ENCODE measurements at regions not wholly inside any gene's neighbourhood (a gene's known extent, or its start where the extent isn't known, plus 50 kb on each side); places are given as distances from the start of the nearest gene placed in this dataset.

- H3K27ac ChIP-seq (ENCODE audit: low read depth, low read length): no peak overlapping the region
- no peak overlapping the region for H3K4me3 ChIP-seq (ENCODE audit: low read length)
- Mint-ChIP-seq H3K27ac (no peak overlapping the region), H3K4me3 (no peak overlapping the region), H3K36me3 (ENCODE audit: low read depth) (no peaks in the 10 kb centered on the region), H3K27me3 (ENCODE audit: insufficient read depth) (no peaks in the 10 kb centered on the region), H3K9me3 (peaks cover 32% of the 10 kb centered on the region), H3K4me1 (peaks cover 1% of the 10 kb centered on the region)
- no peak overlapping the region for H3K9ac ChIP-seq (ENCODE audit: extremely low read depth, low read length, poor library complexity, severe bottlenecking)
- no peaks in the 10 kb centered on the region for H3K4me1 ChIP-seq (ENCODE audit: control insufficient read depth, insufficient read depth, low read length)
- WGBS, 2 experiments (ENCODE audit: insufficient coverage in 1 of 2, insufficient read length in 1 of 2): 93 to 94% methylated on average over 2 to 5 of the region's 5 CpGs
- DNase-seq: no peak
- peaks cover 43% of the 10 kb centered on the region for H3K9me3 ChIP-seq (ENCODE audit: control insufficient read depth, low read length)
- no peaks in the 10 kb centered on the region for H3K27me3 ChIP-seq (ENCODE audit: control insufficient read depth, insufficient read depth, low read length, poor library complexity, severe bottlenecking)
- TF ChIP-seq CTCF (conservative IDR thresholded peaks at IDR 0.05): no peak
- no peaks in the 10 kb centered on the region for H3K36me3 ChIP-seq (ENCODE audit: control insufficient read depth, insufficient read depth, low read length)
Observed at GRCh38 chr13:36763126-36763722, 55.8 kb upstream of the RFXAP start.

GRCh38 chr13:36764536-36764935 is 54.5 kb upstream of the RFXAP start:
- H3K4me1 Mint-ChIP-seq: peaks cover 1% of the 10 kb centered on the region
- no peaks in the 10 kb centered on the region for H3K27me3 Mint-ChIP-seq (ENCODE audit: insufficient read depth)
- H3K4me3 Mint-ChIP-seq: no peak overlapping the region
- Histone ChIP-seq H3K4me3 (ENCODE audit: low read length) (no peak overlapping the region), H3K4me1 (ENCODE audit: control insufficient read depth, insufficient read depth, low read length) (no peaks in the 10 kb centered on the region), H3K27ac (ENCODE audit: low read depth, low read length) (no peak overlapping the region), H3K9me3 (ENCODE audit: control insufficient read depth, low read length) (peaks cover 43% of the 10 kb centered on the region), H3K9ac (ENCODE audit: extremely low read depth, low read length, poor library complexity, severe bottlenecking) (no peak overlapping the region), H3K36me3 (ENCODE audit: control insufficient read depth, insufficient read depth, low read length) (no peaks in the 10 kb centered on the region), H3K27me3 (ENCODE audit: control insufficient read depth, insufficient read depth, low read length, poor library complexity, severe bottlenecking) (no peaks in the 10 kb centered on the region)
- DNase-seq: no peak
- TF ChIP-seq CTCF (conservative IDR thresholded peaks at IDR 0.05): no peak
- WGBS, 2 experiments (ENCODE audit: insufficient coverage in 1 of 2, insufficient read length in 1 of 2): 93% methylated on average over 3 of the region's 3 CpGs; no CpG with 5 or more reads in 1 of the 2 experiments
- no peaks in the 10 kb centered on the region for H3K36me3 Mint-ChIP-seq (ENCODE audit: low read depth)
- peaks cover 35% of the 10 kb centered on the region for H3K9me3 Mint-ChIP-seq
- no peak overlapping the region for H3K27ac Mint-ChIP-seq

GRCh38 chr13:36764957-36765356 is 54.1 kb upstream of the RFXAP start:
- no peak overlapping the region for H3K4me3 Mint-ChIP-seq
- no peak for DNase-seq
- Histone ChIP-seq H3K27ac (ENCODE audit: low read depth, low read length) (no peak overlapping the region), H3K36me3 (ENCODE audit: control insufficient read depth, insufficient read depth, low read length) (no peaks in the 10 kb centered on the region), H3K27me3 (ENCODE audit: control insufficient read depth, insufficient read depth, low read length, poor library complexity, severe bottlenecking) (no peaks in the 10 kb centered on the region), H3K4me1 (ENCODE audit: control insufficient read depth, insufficient read depth, low read length) (no peaks in the 10 kb centered on the region), H3K9ac (ENCODE audit: extremely low read depth, low read length, poor library complexity, severe bottlenecking) (no peak overlapping the region), H3K9me3 (ENCODE audit: control insufficient read depth, low read length) (peaks cover 43% of the 10 kb centered on the region), H3K4me3 (ENCODE audit: low read length) (no peak overlapping the region)
- peaks cover 1% of the 10 kb centered on the region for H3K4me1 Mint-ChIP-seq
- no peaks in the 10 kb centered on the region for H3K36me3 Mint-ChIP-seq (ENCODE audit: low read depth)
- peaks cover 35% of the 10 kb centered on the region for H3K9me3 Mint-ChIP-seq
- no peak overlapping the region for H3K27ac Mint-ChIP-seq
- TF ChIP-seq CTCF (conservative IDR thresholded peaks at IDR 0.05): peak; percentile 49
- no peaks in the 10 kb centered on the region for H3K27me3 Mint-ChIP-seq (ENCODE audit: insufficient read depth)
- 33 to 41% methylated on average over 1 of the region's 1 CpG for WGBS, 2 experiments (ENCODE audit: insufficient coverage in 1 of 2, insufficient read length in 1 of 2)

All from endodermal cell (in vitro differentiated cells).